CD14-positive monocyte (primary cell): ENCODE measurements at regions not wholly inside any gene's neighbourhood (a gene's known extent, or its start where the extent isn't known, plus 50 kb on each side); places are given as distances from the start of the nearest gene placed in this dataset.

ENCODE experiments used
- DNase-seq, 3 donors: peaks; one replicate each; pipeline ENCODE4 v3.0.0-alpha.2; 2011 to 2022
- H2AFZ ChIP-seq: 2 replicates; pipeline ENCODE4 v1.6.0; 2012; ENCODE audit warnings: mild to moderate bottlenecking, low read depth, low read length, inconsistent platforms; ENCODE audit not compliant: insufficient read depth, poor library complexity, severe bottlenecking
- H3K27ac ChIP-seq, 2 donors: 1 replicate in 1 of 2; 2 replicates in 1 of 2; pipeline ENCODE4 v1.5.1; 2012 to 2013; ENCODE audit warnings: low read length in 2 of 2, control low read depth in 1 of 2, inconsistent platforms in 1 of 2, low read depth in 1 of 2, mild to moderate bottlenecking in 1 of 2
- H3K27me3 ChIP-seq, 2 donors: one replicate each; pipeline versions ENCODE4 v1.6.0 to v1.6.1; 2011 to 2013; ENCODE audit warnings: low read length in 2 of 2; ENCODE audit not compliant: control insufficient read depth in 2 of 2, insufficient read depth in 2 of 2
- H3K36me3 ChIP-seq, 2 donors: replicated peaks in 1 of 2; 1 replicate in 1 of 2; 2 replicates in 1 of 2; pipeline versions ENCODE4 v1.5.1 to v1.6.1; 2012 to 2013; ENCODE audit warnings: low read length in 2 of 2, control low read depth in 1 of 2, inconsistent platforms in 1 of 2, mild to moderate bottlenecking in 1 of 2; ENCODE audit not compliant: insufficient read depth in 2 of 2, control insufficient read depth in 1 of 2
- H3K4me1 ChIP-seq, 2 donors: 1 replicate in 1 of 2; 2 replicates in 1 of 2; pipeline versions ENCODE4 v1.5.1 to v1.6.1; 2012 to 2013; ENCODE audit warnings: low read length in 2 of 2, control low read depth in 1 of 2, inconsistent platforms in 1 of 2, mild to moderate bottlenecking in 1 of 2, moderate library complexity in 1 of 2; ENCODE audit not compliant: insufficient read depth in 2 of 2, control insufficient read depth in 1 of 2
- H3K4me2 ChIP-seq: replicated peaks from 2 replicates; pipeline ENCODE3; 2012; ENCODE audit warnings: low read length, moderate library complexity, mild to moderate bottlenecking; ENCODE audit not compliant: poor library complexity, severe bottlenecking; ENCODE audit errors: extremely low read depth
- H3K4me3 ChIP-seq, 3 experiments: fragments of 200-600 bp in 1 of 3; sonication (generic) in 1 of 3; replicated peaks in 1 of 3; 1 replicate in 2 of 3; 2 replicates in 1 of 3; pipeline ENCODE4 v1.5.1; 2011 to 2013; ENCODE audit warnings: low read length in 3 of 3, mild to moderate bottlenecking in 3 of 3, control low read depth in 2 of 3, low read depth in 2 of 3, inconsistent platforms in 1 of 3, moderate library complexity in 1 of 3
- H3K79me2 ChIP-seq: 2 replicates; pipeline ENCODE4 v1.6.0; 2012; ENCODE audit warnings: mild to moderate bottlenecking, control low read depth, inconsistent platforms, low read length, moderate library complexity; ENCODE audit not compliant: insufficient read depth
- H3K9ac ChIP-seq: 2 replicates; pipeline ENCODE4 v1.6.0; 2017; ENCODE audit warnings: low read length, mild to moderate bottlenecking; ENCODE audit not compliant: insufficient read depth, poor library complexity, severe bottlenecking
- H3K9me3 ChIP-seq, 2 donors: replicated peaks in 1 of 2; 1 replicate in 1 of 2; 2 replicates in 1 of 2; pipeline versions ENCODE4 v1.5.1 to v1.6.1; 2012 to 2013; ENCODE audit warnings: low read length in 2 of 2, control low read depth in 1 of 2; ENCODE audit not compliant: control insufficient read depth in 1 of 2, insufficient read depth in 1 of 2
- H4K20me1 ChIP-seq: 2 replicates; pipeline ENCODE4 v1.6.0; 2012; ENCODE audit warnings: mild to moderate bottlenecking, low read length, control low read depth, moderate library complexity; ENCODE audit not compliant: insufficient read depth
- H3K27ac Mint-ChIP-seq, 7 donors: one replicate each; pipeline ENCODE4 v1.8.0; 2020; ENCODE audit warnings: mild to moderate bottlenecking in 7 of 7, mixed read lengths in 7 of 7, moderate library complexity in 6 of 7, inconsistent platforms in 2 of 7
- H3K27me3 Mint-ChIP-seq, 3 donors: one replicate each; pipeline ENCODE4 v1.8.0; 2021 to 2022; ENCODE audit warnings: low read depth in 3 of 3, mild to moderate bottlenecking in 3 of 3, mixed read lengths in 3 of 3, moderate library complexity in 3 of 3, inconsistent platforms in 1 of 3
- H3K36me3 Mint-ChIP-seq, 2 donors: one replicate each; pipeline ENCODE4 v1.8.0; 2020; ENCODE audit warnings: mixed read lengths in 2 of 2, inconsistent platforms in 1 of 2, mild to moderate bottlenecking in 1 of 2
- H3K4me1 Mint-ChIP-seq: one replicate; pipeline ENCODE4 v1.8.0; 2020; ENCODE audit warnings: mild to moderate bottlenecking, mixed read lengths
- H3K4me3 Mint-ChIP-seq, 2 donors: one replicate each; pipeline ENCODE4 v1.8.0; 2020; ENCODE audit warnings: mild to moderate bottlenecking in 2 of 2, mixed read lengths in 2 of 2, moderate library complexity in 1 of 2
- H3K9me3 Mint-ChIP-seq, 7 donors: one replicate each; pipeline ENCODE4 v1.8.0; 2020 to 2022; ENCODE audit warnings: mixed read lengths in 7 of 7, mild to moderate bottlenecking in 6 of 7, moderate library complexity in 6 of 7, inconsistent platforms in 2 of 7
- WGBS: methylation state at CpG from one replicate; pipeline ENCODE4 v1.1.5; 2013; ENCODE audit warnings: missing lambda C conversion rate; ENCODE audit not compliant: insufficient coverage; 5-methylcytosine and 5-hydroxymethylcytosine counted together
- intact Hi-C, 2 donors: fragments of 100-400 bp; cut with micrococcal nuclease; formaldehyde crosslinking; loops; one replicate each; pipeline versions ENCODE4 v1.15.0 to v1.15.1; 2023
- TF ChIP-seq, protein P1 (sequence below): fragments of 200-600 bp; IDR thresholded peaks from one replicate; pipeline ENCODE4 v1.8.0; 2022; ENCODE audit warnings: antibody characterized with exemption, mild to moderate bottlenecking

DNA sequence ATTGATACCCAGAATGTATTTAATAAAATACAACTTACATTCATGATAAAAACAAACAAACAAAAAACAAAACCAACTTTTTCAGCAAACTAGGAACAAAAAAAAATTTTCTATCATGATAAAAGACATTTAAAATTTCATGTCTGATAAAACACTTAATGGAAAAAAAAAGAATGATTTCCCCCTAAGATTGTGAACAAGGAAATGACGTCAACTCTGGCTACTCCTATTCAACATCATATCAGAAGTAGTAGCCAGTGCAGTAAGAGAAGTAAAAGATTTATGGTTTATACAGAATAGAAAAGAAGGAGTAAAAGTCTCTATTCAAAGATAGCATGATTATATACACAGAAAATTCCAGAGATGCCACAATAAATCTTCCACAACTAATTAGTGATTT, 1306.6 kb downstream of the FSCB start:
- DNase-seq: no peak
- Histone ChIP-seq H3K79me2 (no peaks in the 10 kb centered on the region), H3K4me3 (no peak overlapping the region), H3K4me1 (no peaks in the 10 kb centered on the region), H3K27ac (no peak overlapping the region), H3K27me3 (no peaks in the 10 kb centered on the region), H2AFZ (no peak overlapping the region), H3K9me3 (no peaks in the 10 kb centered on the region), H3K36me3 (no peaks in the 10 kb centered on the region), H4K20me1 (no peaks in the 10 kb centered on the region), H3K4me2 (no peak overlapping the region), H3K9ac (no peak overlapping the region)
- Mint-ChIP-seq H3K9me3 (peaks cover 0 to 2% (median 0%) of the 10 kb centered on the region in 7 donors), H3K27ac (no peak overlapping the region), H3K4me3 (no peak overlapping the region), H3K27me3 (no peaks in the 10 kb centered on the region), H3K36me3 (no peaks in the 10 kb centered on the region), H3K4me1 (no peaks in the 10 kb centered on the region)
- TF ChIP-seq, protein P1, sequence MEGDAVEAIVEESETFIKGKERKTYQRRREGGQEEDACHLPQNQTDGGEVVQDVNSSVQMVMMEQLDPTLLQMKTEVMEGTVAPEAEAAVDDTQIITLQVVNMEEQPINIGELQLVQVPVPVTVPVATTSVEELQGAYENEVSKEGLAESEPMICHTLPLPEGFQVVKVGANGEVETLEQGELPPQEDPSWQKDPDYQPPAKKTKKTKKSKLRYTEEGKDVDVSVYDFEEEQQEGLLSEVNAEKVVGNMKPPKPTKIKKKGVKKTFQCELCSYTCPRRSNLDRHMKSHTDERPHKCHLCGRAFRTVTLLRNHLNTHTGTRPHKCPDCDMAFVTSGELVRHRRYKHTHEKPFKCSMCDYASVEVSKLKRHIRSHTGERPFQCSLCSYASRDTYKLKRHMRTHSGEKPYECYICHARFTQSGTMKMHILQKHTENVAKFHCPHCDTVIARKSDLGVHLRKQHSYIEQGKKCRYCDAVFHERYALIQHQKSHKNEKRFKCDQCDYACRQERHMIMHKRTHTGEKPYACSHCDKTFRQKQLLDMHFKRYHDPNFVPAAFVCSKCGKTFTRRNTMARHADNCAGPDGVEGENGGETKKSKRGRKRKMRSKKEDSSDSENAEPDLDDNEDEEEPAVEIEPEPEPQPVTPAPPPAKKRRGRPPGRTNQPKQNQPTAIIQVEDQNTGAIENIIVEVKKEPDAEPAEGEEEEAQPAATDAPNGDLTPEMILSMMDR: no peak
- intact Hi-C loops: no loop called here
- no CpG with 5 or more reads among the region's 1 CpG for WGBS

DNA sequence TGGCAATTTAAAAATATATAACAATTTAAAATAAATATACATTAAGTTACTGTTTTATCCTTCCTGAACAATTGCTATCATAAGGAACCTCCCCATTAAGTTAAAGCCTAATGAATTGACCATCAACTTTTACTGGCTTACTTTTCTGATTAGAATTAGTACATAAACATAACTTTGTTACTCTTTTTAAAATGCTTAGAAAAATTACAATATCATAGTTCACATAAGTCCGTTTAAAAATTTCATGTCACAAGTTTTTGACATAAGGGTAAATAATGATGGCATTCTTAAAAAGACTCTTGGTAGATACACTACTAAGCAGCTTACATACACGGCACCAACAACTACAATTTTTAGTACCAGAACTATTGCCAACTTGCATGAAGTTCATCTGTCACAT, 1308.6 kb downstream of the FSCB start:
- H3K36me3 Mint-ChIP-seq: no peaks in the 10 kb centered on the region
- Histone ChIP-seq H3K4me3 (no peak overlapping the region), H3K36me3 (no peaks in the 10 kb centered on the region), H3K27ac (no peak overlapping the region), H2AFZ (no peak overlapping the region), H3K4me1 (no peaks in the 10 kb centered on the region), H4K20me1 (no peaks in the 10 kb centered on the region), H3K9me3 (peaks cover 0 to 4% of the 10 kb centered on the region in 2 donors), H3K9ac (no peak overlapping the region), H3K27me3 (no peaks in the 10 kb centered on the region), H3K4me2 (no peak overlapping the region), H3K79me2 (no peaks in the 10 kb centered on the region)
- intact Hi-C loops: no loop called here
- H3K9me3 Mint-ChIP-seq: peaks cover 0 to 2% (median 0%) of the 10 kb centered on the region in 7 donors
- H3K27me3 Mint-ChIP-seq: no peaks in the 10 kb centered on the region
- no peak for DNase-seq
- H3K4me1 Mint-ChIP-seq: no peaks in the 10 kb centered on the region
- H3K4me3 Mint-ChIP-seq: no peak overlapping the region
- no CpG with 5 or more reads among the region's 2 CpGs for WGBS
- no peak overlapping the region for H3K27ac Mint-ChIP-seq
- TF ChIP-seq, protein P1: no peak
